ENCODE measurements at regions not wholly inside any gene's neighbourhood (a gene's known extent, or its start where the extent isn't known, plus 50 kb on each side); places are given as distances from the start of the nearest gene placed in this dataset.

DNA sequence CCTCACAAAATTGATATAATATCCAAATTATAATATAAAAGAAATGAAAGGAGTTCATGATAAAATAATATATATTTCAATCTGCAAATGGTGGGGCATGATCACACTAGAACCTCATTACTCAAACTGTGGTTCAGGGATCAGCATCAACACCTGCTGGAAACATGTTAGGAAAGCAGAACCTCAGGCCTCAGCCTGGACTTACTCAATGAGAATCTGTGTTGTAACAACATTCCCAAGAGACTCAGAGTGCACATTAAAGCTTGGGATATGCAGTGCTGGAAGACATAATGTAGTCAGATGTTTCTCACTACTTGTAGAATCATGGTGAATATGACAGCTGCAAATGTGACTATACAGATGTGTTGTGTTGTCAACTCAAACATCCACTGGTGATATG, 81.7 kb upstream of the ITPRID1 start:
- in situ Hi-C loops (cut with MboI; ENCODE audit: low pct_unique_long_range_greater_than_20kb, low sequenced_read_pairs, unreplicated experiment), result loop anchor here (25.0 kb wide), 1 partner anchor 305 kb away; no protein-coding TSS in a partner anchor
- DNase-seq (ENCODE audit: low spot score), result no peak
- TF ChIP-seq, protein P1, sequence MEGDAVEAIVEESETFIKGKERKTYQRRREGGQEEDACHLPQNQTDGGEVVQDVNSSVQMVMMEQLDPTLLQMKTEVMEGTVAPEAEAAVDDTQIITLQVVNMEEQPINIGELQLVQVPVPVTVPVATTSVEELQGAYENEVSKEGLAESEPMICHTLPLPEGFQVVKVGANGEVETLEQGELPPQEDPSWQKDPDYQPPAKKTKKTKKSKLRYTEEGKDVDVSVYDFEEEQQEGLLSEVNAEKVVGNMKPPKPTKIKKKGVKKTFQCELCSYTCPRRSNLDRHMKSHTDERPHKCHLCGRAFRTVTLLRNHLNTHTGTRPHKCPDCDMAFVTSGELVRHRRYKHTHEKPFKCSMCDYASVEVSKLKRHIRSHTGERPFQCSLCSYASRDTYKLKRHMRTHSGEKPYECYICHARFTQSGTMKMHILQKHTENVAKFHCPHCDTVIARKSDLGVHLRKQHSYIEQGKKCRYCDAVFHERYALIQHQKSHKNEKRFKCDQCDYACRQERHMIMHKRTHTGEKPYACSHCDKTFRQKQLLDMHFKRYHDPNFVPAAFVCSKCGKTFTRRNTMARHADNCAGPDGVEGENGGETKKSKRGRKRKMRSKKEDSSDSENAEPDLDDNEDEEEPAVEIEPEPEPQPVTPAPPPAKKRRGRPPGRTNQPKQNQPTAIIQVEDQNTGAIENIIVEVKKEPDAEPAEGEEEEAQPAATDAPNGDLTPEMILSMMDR (IDR thresholded peaks at IDR 0.05; ENCODE audit: extremely low read depth, insufficient read depth, missing control alignments), result no peak

DNA sequence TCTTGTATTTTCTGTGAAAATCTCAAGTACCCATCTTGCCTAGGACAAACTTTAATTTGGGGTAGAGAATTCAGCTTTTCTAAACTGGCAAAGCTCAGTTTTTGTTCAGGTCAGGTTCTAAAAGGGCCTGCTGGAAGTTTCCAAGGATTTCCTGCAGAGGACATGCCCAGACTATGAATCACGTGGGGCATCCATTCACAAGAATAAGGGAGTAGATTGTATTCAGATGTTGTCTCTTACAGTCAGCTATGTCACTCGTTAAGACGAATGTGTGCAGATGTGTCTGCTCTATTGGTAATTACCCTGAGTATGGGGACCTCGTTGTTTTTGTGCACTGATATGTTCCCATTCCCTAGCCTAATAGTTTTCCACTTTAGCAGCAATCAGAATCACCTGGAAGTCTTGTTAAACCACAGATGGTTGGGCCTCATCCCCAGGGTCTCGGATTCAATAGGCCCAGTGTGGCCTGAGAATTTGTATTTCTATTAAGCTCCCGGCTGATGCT, 81.0 kb upstream of the ITPRID1 start:
- TF ChIP-seq, protein P1 (IDR thresholded peaks at IDR 0.05; ENCODE audit: extremely low read depth, insufficient read depth, missing control alignments), result no peak
- in situ Hi-C loops (cut with MboI; ENCODE audit: low pct_unique_long_range_greater_than_20kb, low sequenced_read_pairs, unreplicated experiment), result loop anchor here (25.0 kb wide), 1 partner anchor 304 kb away; no protein-coding TSS in a partner anchor
- DNase-seq (ENCODE audit: low spot score), result no peak

DNA sequence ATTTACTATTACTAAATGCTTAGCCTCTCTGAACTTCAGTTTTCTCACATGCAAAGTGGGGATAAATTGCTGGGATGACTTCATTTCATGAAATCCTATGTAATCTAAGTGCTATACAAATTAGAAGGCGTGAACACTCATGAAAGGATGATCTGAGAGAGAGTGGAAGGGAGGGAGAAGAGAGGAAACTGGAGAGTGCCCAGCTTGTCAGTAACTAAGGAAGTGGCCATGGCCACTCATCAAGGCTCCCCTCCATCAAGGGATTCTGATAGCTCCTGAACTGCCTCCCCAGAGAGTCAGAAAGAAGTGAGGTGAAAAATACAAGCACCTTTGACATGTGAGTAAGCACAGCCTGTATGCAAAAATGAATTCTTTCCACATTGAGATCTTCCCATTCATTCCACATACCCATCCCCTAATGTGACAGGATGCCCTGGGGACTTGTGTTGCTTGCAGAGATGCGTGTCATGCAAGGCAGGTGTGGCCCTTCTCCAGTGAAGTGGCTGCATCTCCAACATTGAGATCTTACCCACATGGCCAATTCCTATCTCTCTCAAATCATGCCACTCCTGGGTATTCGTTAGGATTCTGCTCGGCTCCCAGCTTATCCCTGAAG, 76.5 kb upstream of the ITPRID1 start:
- TF ChIP-seq, protein P1 (IDR thresholded peaks at IDR 0.05; ENCODE audit: extremely low read depth, insufficient read depth, missing control alignments), result no peak
- in situ Hi-C loops (cut with MboI; ENCODE audit: low pct_unique_long_range_greater_than_20kb, low sequenced_read_pairs, unreplicated experiment), result loop anchor here (25.0 kb wide), 1 partner anchor 300 kb away; no protein-coding TSS in a partner anchor
- DNase-seq (ENCODE audit: low spot score), result no peak

DNA sequence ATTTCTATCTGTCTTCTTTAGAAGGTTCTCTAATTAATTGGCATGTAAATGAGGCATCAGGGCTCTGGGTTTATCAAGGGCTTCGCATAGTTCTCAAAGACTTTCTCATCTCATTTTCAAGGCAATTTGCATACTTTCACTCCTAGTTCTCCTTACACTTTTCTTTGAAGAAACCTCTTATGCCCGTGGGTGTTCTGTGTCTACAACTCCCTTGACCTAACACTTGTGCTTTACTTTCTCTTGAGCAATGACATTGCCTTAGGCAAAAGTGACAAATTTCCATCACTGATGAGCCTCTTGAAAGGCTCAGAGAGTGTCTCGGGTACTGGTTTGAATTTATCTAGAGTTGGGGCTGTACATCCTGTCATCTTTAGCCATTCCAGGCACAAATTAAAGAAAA, 74.7 kb upstream of the ITPRID1 start:
- TF ChIP-seq, protein P1 (IDR thresholded peaks at IDR 0.05; ENCODE audit: extremely low read depth, insufficient read depth, missing control alignments), result no peak
- in situ Hi-C loops (cut with MboI; ENCODE audit: low pct_unique_long_range_greater_than_20kb, low sequenced_read_pairs, unreplicated experiment), result loop anchor here (25.0 kb wide), 1 partner anchor 298 kb away; no protein-coding TSS in a partner anchor

DNA sequence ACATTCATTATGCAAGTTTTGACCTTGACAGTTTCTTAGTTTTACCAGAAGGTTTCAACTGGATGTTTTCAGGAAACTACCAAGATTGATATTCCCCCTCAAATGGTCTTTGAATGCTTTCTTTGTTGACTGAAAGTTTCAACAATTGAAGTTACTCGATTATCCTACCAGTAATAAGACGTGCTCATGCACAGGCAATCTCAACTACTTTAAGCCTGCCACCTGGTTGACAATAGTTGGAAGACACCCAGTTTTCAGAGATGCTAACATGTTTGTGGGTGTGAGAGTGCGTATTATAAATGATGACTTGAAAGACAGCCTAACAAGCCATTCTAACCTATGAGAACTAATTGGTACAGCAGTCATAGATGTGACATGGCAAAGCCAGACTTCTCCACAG, 73.4 kb upstream of the ITPRID1 start:
- no peak for DNase-seq (ENCODE audit: low spot score)
- TF ChIP-seq, protein P1 (IDR thresholded peaks at IDR 0.05; ENCODE audit: extremely low read depth, insufficient read depth, missing control alignments), result no peak
- in situ Hi-C loops (cut with MboI; ENCODE audit: low pct_unique_long_range_greater_than_20kb, low sequenced_read_pairs, unreplicated experiment), result loop anchor here (25.0 kb wide), 1 partner anchor 297 kb away; no protein-coding TSS in a partner anchor

More for the DNA sequence above, 74.7 kb upstream of the ITPRID1 start:
- DNase-seq (ENCODE audit: low spot score), result no peak

DNA sequence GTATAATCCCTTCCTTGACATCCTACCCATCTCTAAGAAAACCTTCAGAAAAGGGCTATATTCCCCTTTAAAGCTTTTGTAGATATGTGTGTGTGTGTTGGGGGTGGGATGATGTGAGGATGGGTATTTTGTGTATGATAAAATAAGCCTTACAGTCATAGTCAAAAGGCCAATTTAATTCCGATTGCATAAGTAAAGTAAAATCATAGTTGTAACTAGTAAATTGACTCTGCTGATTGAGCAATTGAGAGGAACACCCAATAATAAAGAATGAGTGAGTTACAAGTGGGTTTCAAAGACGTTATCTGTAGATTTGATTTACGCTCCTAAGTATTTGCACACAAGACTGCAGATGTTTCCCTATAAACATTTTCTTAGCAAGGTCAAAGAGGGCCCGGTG, 71.3 kb upstream of the ITPRID1 start:
- in situ Hi-C loops (cut with MboI; ENCODE audit: low pct_unique_long_range_greater_than_20kb, low sequenced_read_pairs, unreplicated experiment), result loop anchor here (25.0 kb wide), 1 partner anchor 295 kb away; no protein-coding TSS in a partner anchor
- TF ChIP-seq, protein P1 (IDR thresholded peaks at IDR 0.05; ENCODE audit: extremely low read depth, insufficient read depth, missing control alignments), result no peak

More for the DNA sequence above, 71.3 kb upstream of the ITPRID1 start:
- DNase-seq (ENCODE audit: low spot score), result no peak
